ENCODE measurements at regions not wholly inside any gene's neighbourhood (a gene's known extent, or its start where the extent isn't known, plus 50 kb on each side); places are given as distances from the start of the nearest gene placed in this dataset.

DNA sequence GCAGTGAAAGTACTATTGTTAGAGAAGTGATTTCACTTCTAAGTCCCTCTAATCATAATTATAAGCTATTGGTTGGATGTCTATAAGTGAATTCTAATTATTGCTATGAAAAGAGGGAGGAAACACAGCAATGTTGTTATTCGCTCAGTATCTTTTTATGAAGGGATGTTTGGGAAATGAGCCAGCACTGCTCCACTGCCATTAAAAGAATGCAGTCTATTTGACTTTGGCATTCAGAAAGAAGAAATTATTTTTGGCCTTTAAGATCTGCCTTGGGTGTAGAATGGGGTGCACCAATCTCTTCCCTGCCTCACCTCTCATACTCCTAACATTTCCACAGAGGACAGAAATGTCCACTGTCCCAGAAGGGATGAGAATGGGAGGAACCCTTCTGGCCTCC is 332.0 kb downstream of the SPATA31D1 start:
- H3K4me1 ChIP-seq, result no peaks in the 10 kb centered on the region
- no peaks in the 10 kb centered on the region for H3K27me3 ChIP-seq
- TF ChIP-seq, protein P1, sequence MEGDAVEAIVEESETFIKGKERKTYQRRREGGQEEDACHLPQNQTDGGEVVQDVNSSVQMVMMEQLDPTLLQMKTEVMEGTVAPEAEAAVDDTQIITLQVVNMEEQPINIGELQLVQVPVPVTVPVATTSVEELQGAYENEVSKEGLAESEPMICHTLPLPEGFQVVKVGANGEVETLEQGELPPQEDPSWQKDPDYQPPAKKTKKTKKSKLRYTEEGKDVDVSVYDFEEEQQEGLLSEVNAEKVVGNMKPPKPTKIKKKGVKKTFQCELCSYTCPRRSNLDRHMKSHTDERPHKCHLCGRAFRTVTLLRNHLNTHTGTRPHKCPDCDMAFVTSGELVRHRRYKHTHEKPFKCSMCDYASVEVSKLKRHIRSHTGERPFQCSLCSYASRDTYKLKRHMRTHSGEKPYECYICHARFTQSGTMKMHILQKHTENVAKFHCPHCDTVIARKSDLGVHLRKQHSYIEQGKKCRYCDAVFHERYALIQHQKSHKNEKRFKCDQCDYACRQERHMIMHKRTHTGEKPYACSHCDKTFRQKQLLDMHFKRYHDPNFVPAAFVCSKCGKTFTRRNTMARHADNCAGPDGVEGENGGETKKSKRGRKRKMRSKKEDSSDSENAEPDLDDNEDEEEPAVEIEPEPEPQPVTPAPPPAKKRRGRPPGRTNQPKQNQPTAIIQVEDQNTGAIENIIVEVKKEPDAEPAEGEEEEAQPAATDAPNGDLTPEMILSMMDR (IDR thresholded peaks at IDR 0.05), result no peak
- no peak overlapping the region for H3K4me3 ChIP-seq
- H3K36me3 ChIP-seq, result no peaks in the 10 kb centered on the region
- no peak overlapping the region for H3K9ac ChIP-seq (ENCODE audit: low read depth in 2 of 2, low read length in 2 of 2)
- intact Hi-C loops (cut with DNase I), result no loop called here
- H3K9me3 ChIP-seq, result no peaks in the 10 kb centered on the region
- H3K27ac ChIP-seq, result no peak overlapping the region
- DNase-seq, result no peak

GRCh38 chr9:82325907-82326306 is 337.3 kb downstream of the SPATA31D1 start:
- DNase-seq, result no peak
- no peak overlapping the region for H3K27ac ChIP-seq
- no peaks in the 10 kb centered on the region for H3K36me3 ChIP-seq
- H3K9ac ChIP-seq (ENCODE audit: low read depth in 2 of 2, low read length in 2 of 2), result no peak overlapping the region
- intact Hi-C loops (cut with DNase I), result no loop called here
- no peaks in the 10 kb centered on the region for H3K4me1 ChIP-seq
- no peak overlapping the region for H3K4me3 ChIP-seq
- TF ChIP-seq, protein P1 (IDR thresholded peaks at IDR 0.05), result no peak
- H3K9me3 ChIP-seq, result no peaks in the 10 kb centered on the region
- H3K27me3 ChIP-seq, result no peaks in the 10 kb centered on the region

- intact Hi-C loops (cut with DNase I), result no loop called here
- H3K36me3 ChIP-seq, result no peaks in the 10 kb centered on the region
- no peaks in the 10 kb centered on the region for H3K4me1 ChIP-seq
- no peak overlapping the region for H3K9ac ChIP-seq (ENCODE audit: low read depth in 2 of 2, low read length in 2 of 2)
- no peaks in the 10 kb centered on the region for H3K27me3 ChIP-seq
- DNase-seq, result no peak
- H3K9me3 ChIP-seq, result no peaks in the 10 kb centered on the region
- TF ChIP-seq, protein P1 (IDR thresholded peaks at IDR 0.05), result no peak
- no peak overlapping the region for H3K27ac ChIP-seq
- no peak overlapping the region for H3K4me3 ChIP-seq
Measured at GRCh38 chr9:82327641-82328040, 339.1 kb downstream of the SPATA31D1 start.

- Histone ChIP-seq H3K4me3 (no peak overlapping the region), H3K9me3 (no peaks in the 10 kb centered on the region), H3K27me3 (no peaks in the 10 kb centered on the region), H3K4me1 (no peaks in the 10 kb centered on the region), H3K27ac (no peak overlapping the region), H3K36me3 (no peaks in the 10 kb centered on the region), H3K9ac (ENCODE audit: low read depth in 2 of 2, low read length in 2 of 2) (no peak overlapping the region)
- TF ChIP-seq, protein P1 (IDR thresholded peaks at IDR 0.05), result no peak
- intact Hi-C loops (cut with DNase I), result no loop called here
- DNase-seq, result no peak
Measured at GRCh38 chr9:82331079-82331478, 342.5 kb downstream of the SPATA31D1 start.

GRCh38 chr9:82332018-82332773 is 343.6 kb downstream of the SPATA31D1 start:
- Histone ChIP-seq H3K4me1 (no peaks in the 10 kb centered on the region), H3K27ac (no peak overlapping the region), H3K27me3 (no peaks in the 10 kb centered on the region), H3K9ac (ENCODE audit: low read depth in 2 of 2, low read length in 2 of 2) (no peak overlapping the region), H3K9me3 (no peaks in the 10 kb centered on the region), H3K4me3 (no peak overlapping the region), H3K36me3 (no peaks in the 10 kb centered on the region)
- DNase-seq, result no peak
- TF ChIP-seq, protein P1 (IDR thresholded peaks at IDR 0.05), result no peak
- intact Hi-C loops (cut with DNase I), result no loop called here

Measured in colonic mucosa (tissue), 4 donors.